ENCODE measurements at regions not wholly inside any gene's neighbourhood (a gene's known extent, or its start where the extent isn't known, plus 50 kb on each side); places are given as distances from the start of the nearest gene placed in this dataset.
"Not testable (repeated sequence)": the region's sequence is repeated elsewhere in the genome, so short reads cannot be mapped to it uniquely, and the experiment has no call there.

DNA sequence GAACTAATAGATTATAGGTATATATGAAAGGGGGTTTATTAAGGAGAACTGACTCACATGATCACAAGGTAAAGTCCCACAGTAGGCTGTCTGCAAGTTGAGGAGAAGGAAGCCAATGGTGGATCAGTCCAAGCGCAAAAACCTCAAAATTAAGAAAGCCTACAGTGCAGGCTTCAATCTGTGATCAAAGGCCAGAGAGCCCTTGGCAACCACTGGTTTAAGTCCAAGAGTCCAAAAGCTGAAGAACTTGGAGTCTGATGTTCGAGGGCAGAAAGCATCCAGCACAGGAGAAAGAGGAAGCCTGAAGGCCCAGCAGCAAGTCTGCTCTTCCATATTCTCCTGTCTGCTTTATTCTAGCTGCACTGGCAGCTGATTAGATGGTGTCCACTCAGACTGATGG is 721.3 kb upstream of the PCDH9 start:
- Histone ChIP-seq H2AFZ (ENCODE audit: low read depth, low read length) (no peak overlapping the region), H3K4me3 (ENCODE audit: low read length) (no peak overlapping the region), H3K36me3 (ENCODE audit: insufficient read depth, low read length) (no peaks in the 10 kb centered on the region), H3K9me3 (ENCODE audit: low read length) (no peaks in the 10 kb centered on the region), H3K4me1 (ENCODE audit: insufficient read depth, low read length) (no peaks in the 10 kb centered on the region), H3K27me3 (ENCODE audit: insufficient read depth, low read length) (no peaks in the 10 kb centered on the region)

- H3K9me3 ChIP-seq (ENCODE audit: low read length), result no peaks in the 10 kb centered on the region
- no peaks in the 10 kb centered on the region for H3K27me3 ChIP-seq (ENCODE audit: insufficient read depth, low read length)
- H2AFZ ChIP-seq (ENCODE audit: low read depth, low read length), result no peak overlapping the region
- H3K4me1 ChIP-seq (ENCODE audit: insufficient read depth, low read length), result no peaks in the 10 kb centered on the region
- no peak overlapping the region for H3K4me3 ChIP-seq (ENCODE audit: low read length)
- H3K36me3 ChIP-seq (ENCODE audit: insufficient read depth, low read length), result no peaks in the 10 kb centered on the region
These were observed 720.5 kb upstream of the PCDH9 start for GRCh38 chr13:67950603-67951002.

DNA sequence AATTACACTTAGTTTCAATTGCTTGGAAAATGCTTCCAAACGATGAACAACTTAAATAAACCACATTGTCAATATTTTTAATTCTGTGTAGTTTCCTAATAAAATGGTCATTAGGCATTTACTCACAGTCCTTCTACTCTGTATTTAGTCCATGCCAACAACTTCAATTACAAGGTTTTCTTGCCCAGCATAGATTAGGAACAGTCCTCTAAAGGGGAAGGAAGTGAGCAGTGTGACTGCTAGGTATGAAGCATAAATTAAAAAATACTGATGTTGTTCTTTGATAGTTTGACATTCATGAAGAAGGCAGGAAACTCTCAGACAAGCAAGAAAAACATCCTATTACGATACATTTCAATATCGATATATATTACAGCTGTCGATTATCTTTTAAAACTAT is 716.0 kb upstream of the PCDH9 start:
- no peaks in the 10 kb centered on the region for H3K9me3 ChIP-seq (ENCODE audit: low read length)
- H3K4me1 ChIP-seq (ENCODE audit: insufficient read depth, low read length), result no peaks in the 10 kb centered on the region
- H2AFZ ChIP-seq (ENCODE audit: low read depth, low read length), result no peak overlapping the region
- H3K27me3 ChIP-seq (ENCODE audit: insufficient read depth, low read length), result no peaks in the 10 kb centered on the region
- H3K4me3 ChIP-seq (ENCODE audit: low read length), result no peak overlapping the region
- H3K36me3 ChIP-seq (ENCODE audit: insufficient read depth, low read length), result no peaks in the 10 kb centered on the region

- Histone ChIP-seq H2AFZ (ENCODE audit: low read depth, low read length) (no peak overlapping the region), H3K36me3 (ENCODE audit: insufficient read depth, low read length) (no peaks in the 10 kb centered on the region), H3K4me1 (ENCODE audit: insufficient read depth, low read length) (no peaks in the 10 kb centered on the region), H3K9me3 (ENCODE audit: low read length) (no peaks in the 10 kb centered on the region), H3K4me3 (ENCODE audit: low read length) (no peak overlapping the region), H3K27me3 (ENCODE audit: insufficient read depth, low read length) (no peaks in the 10 kb centered on the region)
These were observed 713.0 kb upstream of the PCDH9 start for GRCh38 chr13:67943116-67943515.

DNA sequence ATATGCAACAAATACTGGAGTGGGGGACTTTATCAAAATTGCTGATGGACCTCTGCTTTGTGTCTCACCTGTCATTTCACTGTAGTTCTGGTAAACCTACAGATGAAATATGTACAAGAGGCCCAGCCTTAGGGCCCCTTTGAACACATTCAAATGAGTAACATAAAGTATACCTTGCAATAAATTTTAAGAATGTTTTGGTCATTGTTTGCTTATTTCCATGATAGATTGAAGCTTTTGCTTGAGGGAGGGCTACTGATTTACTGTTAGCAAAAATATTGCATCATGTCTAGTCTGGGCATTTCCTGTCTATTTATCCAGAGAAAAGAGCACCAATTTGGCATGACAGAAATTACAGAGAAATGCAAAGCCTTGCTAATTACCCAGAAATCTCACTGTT is 705.5 kb upstream of the PCDH9 start:
- Histone ChIP-seq H3K9me3 (ENCODE audit: low read length) (no peaks in the 10 kb centered on the region), H2AFZ (ENCODE audit: low read depth, low read length) (no peak overlapping the region), H3K27me3 (ENCODE audit: insufficient read depth, low read length) (no peaks in the 10 kb centered on the region), H3K4me1 (ENCODE audit: insufficient read depth, low read length) (no peaks in the 10 kb centered on the region), H3K36me3 (ENCODE audit: insufficient read depth, low read length) (no peaks in the 10 kb centered on the region), H3K4me3 (ENCODE audit: low read length) (no peak overlapping the region)

DNA sequence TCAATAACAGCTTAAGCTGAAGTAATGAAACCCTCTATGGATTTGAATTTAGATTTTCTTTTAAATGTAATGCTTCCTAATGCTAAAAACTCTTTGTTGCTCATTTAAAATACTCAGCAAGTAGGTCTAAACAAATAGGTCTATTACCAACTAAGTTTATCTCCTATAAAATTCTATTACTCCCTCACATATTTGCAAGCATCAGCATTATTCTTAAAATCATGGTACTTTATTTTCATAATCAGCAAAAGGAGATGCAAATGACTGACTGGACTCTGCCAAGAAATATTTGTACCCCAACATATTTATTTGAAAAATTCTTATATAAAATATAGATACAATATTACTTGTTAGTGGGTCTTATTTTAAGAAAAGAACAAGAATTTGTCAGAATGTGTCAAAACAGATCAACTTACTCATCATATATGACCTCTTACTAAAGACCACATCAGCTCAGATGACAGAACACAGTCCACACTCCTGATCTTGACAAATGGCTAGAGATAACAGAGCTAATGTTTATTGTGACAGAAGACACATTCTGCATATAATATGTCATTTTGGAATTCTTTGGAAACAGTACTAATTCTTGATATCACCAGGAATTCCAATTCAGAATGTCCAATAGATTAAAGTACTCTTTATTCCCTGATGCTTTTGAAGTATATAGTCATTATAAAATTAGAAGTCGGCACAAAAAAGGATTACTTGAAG is 704.6 kb upstream of the PCDH9 start:
- no peaks in the 10 kb centered on the region for H3K9me3 ChIP-seq (ENCODE audit: low read length)

DNA sequence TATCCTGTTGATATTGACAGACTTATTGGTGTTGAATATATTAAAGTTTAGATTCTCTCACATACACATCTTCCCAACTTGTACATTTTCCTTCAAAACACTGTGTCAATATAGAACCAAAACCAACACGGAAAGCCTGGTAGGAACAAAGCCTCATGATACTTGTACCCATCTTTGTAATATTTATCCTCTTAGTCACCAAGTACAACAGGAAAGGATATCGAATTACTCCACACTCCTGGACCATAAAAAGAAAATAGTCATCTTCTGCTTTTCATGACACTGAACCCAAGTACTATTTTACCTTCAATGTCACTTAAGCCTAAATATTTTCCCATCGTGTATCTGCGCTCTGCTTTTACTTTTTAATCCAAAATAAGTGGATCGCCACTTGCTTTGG is 702.9 kb upstream of the PCDH9 start:
- Histone ChIP-seq H3K9me3 (ENCODE audit: low read length) (no peaks in the 10 kb centered on the region), H2AFZ (ENCODE audit: low read depth, low read length) (no peak overlapping the region), H3K4me1 (ENCODE audit: insufficient read depth, low read length) (no peaks in the 10 kb centered on the region), H3K36me3 (ENCODE audit: insufficient read depth, low read length) (no peaks in the 10 kb centered on the region), H3K27me3 (ENCODE audit: insufficient read depth, low read length) (no peaks in the 10 kb centered on the region), H3K4me3 (ENCODE audit: low read length) (no peak overlapping the region)

More for the DNA sequence above, 704.6 kb upstream of the PCDH9 start:
- Histone ChIP-seq H3K4me1 (ENCODE audit: insufficient read depth, low read length) (no peaks in the 10 kb centered on the region), H3K4me3 (ENCODE audit: low read length) (no peak overlapping the region), H2AFZ (ENCODE audit: low read depth, low read length) (no peak overlapping the region), H3K27me3 (ENCODE audit: insufficient read depth, low read length) (no peaks in the 10 kb centered on the region), H3K36me3 (ENCODE audit: insufficient read depth, low read length) (no peaks in the 10 kb centered on the region)

GRCh38 chr13:67917291-67917987 is 687.3 kb upstream of the PCDH9 start:
- Histone ChIP-seq H3K27me3 (ENCODE audit: insufficient read depth, low read length) (no peaks in the 10 kb centered on the region), H3K9me3 (ENCODE audit: low read length) (no peaks in the 10 kb centered on the region), H2AFZ (ENCODE audit: low read depth, low read length) (no peak overlapping the region), H3K4me3 (ENCODE audit: low read length) (no peak overlapping the region), H3K4me1 (ENCODE audit: insufficient read depth, low read length) (no peaks in the 10 kb centered on the region), H3K36me3 (ENCODE audit: insufficient read depth, low read length) (no peaks in the 10 kb centered on the region)

GRCh38 chr13:67916650-67917049 is 686.5 kb upstream of the PCDH9 start:
- Histone ChIP-seq H3K9me3 (ENCODE audit: low read length) (no peaks in the 10 kb centered on the region), H3K36me3 (ENCODE audit: insufficient read depth, low read length) (no peaks in the 10 kb centered on the region), H2AFZ (ENCODE audit: low read depth, low read length) (no peak overlapping the region), H3K4me3 (ENCODE audit: low read length) (no peak overlapping the region), H3K4me1 (ENCODE audit: insufficient read depth, low read length) (no peaks in the 10 kb centered on the region), H3K27me3 (ENCODE audit: insufficient read depth, low read length) (no peaks in the 10 kb centered on the region)

DNA sequence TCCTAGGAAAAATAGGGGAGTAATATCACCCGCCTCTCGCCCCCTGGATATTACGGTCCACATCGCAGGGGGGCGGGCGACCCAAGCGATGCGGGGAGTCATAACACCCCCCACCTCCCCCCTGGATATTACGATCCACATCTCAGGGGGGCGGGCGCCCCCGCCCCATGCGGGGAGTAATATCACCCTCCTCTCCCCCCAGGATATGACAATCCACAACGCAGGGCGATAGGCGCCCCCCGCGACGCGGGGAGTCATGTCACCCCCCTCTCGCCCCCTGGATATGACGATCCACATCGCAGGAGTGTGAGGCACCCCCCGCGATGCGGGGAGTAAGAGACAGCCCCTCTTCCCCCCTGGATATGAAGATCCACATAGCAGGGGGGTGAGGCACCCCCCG is 684.4 kb upstream of the PCDH9 start:
- no peaks in the 10 kb centered on the region for H3K36me3 ChIP-seq (ENCODE audit: insufficient read depth, low read length)
- no peaks in the 10 kb centered on the region for H3K27me3 ChIP-seq (ENCODE audit: insufficient read depth, low read length)
- no peaks in the 10 kb centered on the region for H3K9me3 ChIP-seq (ENCODE audit: low read length)
- no peak overlapping the region for H3K4me3 ChIP-seq (ENCODE audit: low read length)
- no peak overlapping the region for H2AFZ ChIP-seq (ENCODE audit: low read depth, low read length)
- no peaks in the 10 kb centered on the region for H3K4me1 ChIP-seq (ENCODE audit: insufficient read depth, low read length)

- H2AFZ ChIP-seq (ENCODE audit: low read depth, low read length); H3K36me3 ChIP-seq (ENCODE audit: insufficient read depth, low read length); H3K27me3 ChIP-seq (ENCODE audit: insufficient read depth, low read length); H3K4me1 ChIP-seq (ENCODE audit: insufficient read depth, low read length); H3K4me3 ChIP-seq (ENCODE audit: low read length); H3K9me3 ChIP-seq (ENCODE audit: low read length): not testable (repeated sequence)
These were observed 672.8 kb upstream of the PCDH9 start for GRCh38 chr13:67902960-67903359.

- H2AFZ ChIP-seq (ENCODE audit: low read depth, low read length), result no peak overlapping the region
- H3K9me3 ChIP-seq (ENCODE audit: low read length), result no peaks in the 10 kb centered on the region
- no peaks in the 10 kb centered on the region for H3K36me3 ChIP-seq (ENCODE audit: insufficient read depth, low read length)
- no peak overlapping the region for H3K4me3 ChIP-seq (ENCODE audit: low read length)
- no peaks in the 10 kb centered on the region for H3K4me1 ChIP-seq (ENCODE audit: insufficient read depth, low read length)
- H3K27me3 ChIP-seq (ENCODE audit: insufficient read depth, low read length), result no peaks in the 10 kb centered on the region
These were observed 650.8 kb upstream of the PCDH9 start for GRCh38 chr13:67880916-67881315.

GRCh38 chr13:67878376-67878775 is 648.2 kb upstream of the PCDH9 start:
- Histone ChIP-seq H3K4me3 (ENCODE audit: low read length) (no peak overlapping the region), H3K9me3 (ENCODE audit: low read length) (no peaks in the 10 kb centered on the region), H3K4me1 (ENCODE audit: insufficient read depth, low read length) (no peaks in the 10 kb centered on the region), H3K27me3 (ENCODE audit: insufficient read depth, low read length) (no peaks in the 10 kb centered on the region), H3K36me3 (ENCODE audit: insufficient read depth, low read length) (no peaks in the 10 kb centered on the region), H2AFZ (ENCODE audit: low read depth, low read length) (no peak overlapping the region)

- no peaks in the 10 kb centered on the region for H3K9me3 ChIP-seq (ENCODE audit: low read length)
- H3K27me3 ChIP-seq (ENCODE audit: insufficient read depth, low read length), result no peaks in the 10 kb centered on the region
- no peak overlapping the region for H3K4me3 ChIP-seq (ENCODE audit: low read length)
- no peaks in the 10 kb centered on the region for H3K36me3 ChIP-seq (ENCODE audit: insufficient read depth, low read length)
- H2AFZ ChIP-seq (ENCODE audit: low read depth, low read length), result no peak overlapping the region
- no peaks in the 10 kb centered on the region for H3K4me1 ChIP-seq (ENCODE audit: insufficient read depth, low read length)
These were observed 646.9 kb upstream of the PCDH9 start for GRCh38 chr13:67877031-67877430.

Data from neuron (in vitro differentiated cells).